ENCODE measurements at regions not wholly inside any gene's neighbourhood (a gene's known extent, or its start where the extent isn't known, plus 50 kb on each side); places are given as distances from the start of the nearest gene placed in this dataset.

DNA sequence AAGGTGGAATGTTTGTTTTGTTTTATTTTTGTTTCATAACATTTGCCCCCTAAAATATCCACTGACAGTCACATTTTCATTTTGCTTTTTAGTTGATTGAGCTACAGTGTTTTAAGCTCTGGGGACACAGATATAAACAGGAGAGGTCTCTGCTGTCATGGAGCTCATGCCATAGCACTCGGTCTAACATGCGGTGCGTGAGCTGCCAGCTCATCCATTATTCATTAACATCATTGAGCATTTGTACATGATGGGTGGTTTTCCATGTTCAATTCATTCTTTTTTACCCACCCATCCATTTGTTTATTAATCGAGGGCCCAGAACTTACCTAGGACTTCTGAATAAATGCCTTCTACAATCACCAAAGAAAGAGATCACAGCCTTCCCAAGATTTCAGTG, 150.1 kb upstream of the SFRP2 start:
- TF ChIP-seq, protein P1, sequence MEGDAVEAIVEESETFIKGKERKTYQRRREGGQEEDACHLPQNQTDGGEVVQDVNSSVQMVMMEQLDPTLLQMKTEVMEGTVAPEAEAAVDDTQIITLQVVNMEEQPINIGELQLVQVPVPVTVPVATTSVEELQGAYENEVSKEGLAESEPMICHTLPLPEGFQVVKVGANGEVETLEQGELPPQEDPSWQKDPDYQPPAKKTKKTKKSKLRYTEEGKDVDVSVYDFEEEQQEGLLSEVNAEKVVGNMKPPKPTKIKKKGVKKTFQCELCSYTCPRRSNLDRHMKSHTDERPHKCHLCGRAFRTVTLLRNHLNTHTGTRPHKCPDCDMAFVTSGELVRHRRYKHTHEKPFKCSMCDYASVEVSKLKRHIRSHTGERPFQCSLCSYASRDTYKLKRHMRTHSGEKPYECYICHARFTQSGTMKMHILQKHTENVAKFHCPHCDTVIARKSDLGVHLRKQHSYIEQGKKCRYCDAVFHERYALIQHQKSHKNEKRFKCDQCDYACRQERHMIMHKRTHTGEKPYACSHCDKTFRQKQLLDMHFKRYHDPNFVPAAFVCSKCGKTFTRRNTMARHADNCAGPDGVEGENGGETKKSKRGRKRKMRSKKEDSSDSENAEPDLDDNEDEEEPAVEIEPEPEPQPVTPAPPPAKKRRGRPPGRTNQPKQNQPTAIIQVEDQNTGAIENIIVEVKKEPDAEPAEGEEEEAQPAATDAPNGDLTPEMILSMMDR (IDR thresholded peaks at IDR 0.05) = no peak
- TF ChIP-seq POLR2AphosphoS5 (IDR thresholded peaks at IDR 0.05) (no peak), POLR2A (IDR thresholded peaks at IDR 0.05) (no peak)

Measured in sigmoid colon (tissue), 4 donors.